H1 (cell line): ENCODE measurements at regions not wholly inside any gene's neighbourhood (a gene's known extent, or its start where the extent isn't known, plus 50 kb on each side); places are given as distances from the start of the nearest gene placed in this dataset.

Source experiments
- CTCF ChIA-PET: fragments of 300-600 bp; sonication (Branson Sonifier 250); formaldehyde crosslinking; loops from one replicate; lab custom pipeline; 2021; ENCODE audit not compliant: partially characterized antibody; lab: Charles Lee
- POLR2A ChIA-PET: fragments of 300-600 bp; sonication (Branson Sonifier 250); formaldehyde crosslinking; loops from one replicate; lab custom pipeline; 2021; ENCODE audit warnings: inconsistent platforms; ENCODE audit not compliant: partially characterized antibody; lab: Charles Lee
- DNase-seq, 2 experiments: peaks; one replicate each; pipeline versions ENCODE4 v3.0.0 to v3.0.0-alpha.2; 2010 to 2022; ENCODE audit warnings: low spot score in 2 of 2, low read depth in 1 of 2, mixed read lengths in 1 of 2
- FAIRE-seq: peaks from 2 replicates; lab custom pipeline; 2011; peaks lifted over from hg19 to GRCh38; lab: Jason Lieb, UNC
- H2AFZ ChIP-seq: 2 replicates; pipeline ENCODE4 v1.8.1; 2012; ENCODE audit warnings: low read length, inconsistent platforms
- H2AK5ac ChIP-seq: 2 replicates; pipeline ENCODE4 v1.6.1; 2013; ENCODE audit warnings: low read depth, low read length
- H2BK120ac ChIP-seq: replicated peaks from 2 replicates; pipeline ENCODE3; 2013; ENCODE audit warnings: low read depth, low read length, inconsistent platforms
- H2BK12ac ChIP-seq: 2 replicates; pipeline ENCODE4 v1.6.1; 2013; ENCODE audit warnings: low read depth, low read length
- H2BK15ac ChIP-seq: 2 replicates; pipeline ENCODE4 v1.6.1; 2013; ENCODE audit warnings: low read length
- H2BK20ac ChIP-seq: 2 replicates; pipeline ENCODE4 v1.6.1; 2013; ENCODE audit warnings: low read length
- H2BK5ac ChIP-seq: 2 replicates; pipeline ENCODE4 v1.6.1; 2013; ENCODE audit warnings: low read depth, low read length
- H3K14ac ChIP-seq: 2 replicates; pipeline ENCODE4 v1.6.1; 2013; ENCODE audit warnings: inconsistent platforms; ENCODE audit not compliant: insufficient read length
- H3K18ac ChIP-seq: 2 replicates; pipeline ENCODE4 v1.6.1; 2013; ENCODE audit warnings: low read length; ENCODE audit errors: extremely low read depth
- H3K23ac ChIP-seq: 2 replicates; pipeline ENCODE4 v1.6.1; 2013; ENCODE audit warnings: inconsistent platforms; ENCODE audit not compliant: insufficient read length
- H3K23me2 ChIP-seq: 2 replicates; pipeline ENCODE4 v1.6.1; 2013; ENCODE audit warnings: low read depth, low read length
- H3K27ac ChIP-seq: 2 replicates; pipeline ENCODE4 v1.6.1; 2011; ENCODE audit warnings: low read depth, low read length, inconsistent platforms
- H3K27me3 ChIP-seq, 4 experiments: replicated peaks in 1 of 4; 1 replicate in 1 of 4; 2 replicates in 3 of 4; pipeline versions ENCODE4 v1.6.1 to v1.8.1; 2011 to 2013; ENCODE audit warnings: low read length in 3 of 4, mild to moderate bottlenecking in 3 of 4, inconsistent platforms in 2 of 4, mixed read lengths in 2 of 4, moderate library complexity in 1 of 4; ENCODE audit not compliant: control insufficient read depth in 3 of 4, insufficient read depth in 3 of 4; ENCODE audit errors: extremely low read depth in 1 of 4
- H3K36me3 ChIP-seq, 4 experiments: 2 replicates each; pipeline versions ENCODE4 v1.6.1 to v1.8.1; 2011 to 2013; ENCODE audit warnings: mild to moderate bottlenecking in 4 of 4, low read length in 3 of 4, moderate library complexity in 2 of 4, control low read depth in 1 of 4, inconsistent platforms in 1 of 4; ENCODE audit not compliant: insufficient read depth in 4 of 4, control insufficient read depth in 2 of 4
- H3K4ac ChIP-seq: replicated peaks from 2 replicates; pipeline ENCODE3; 2013; ENCODE audit warnings: low read length, low read depth, mixed read lengths, inconsistent platforms; ENCODE audit not compliant: insufficient read length
- H3K4me1 ChIP-seq, 4 experiments: replicated peaks in 1 of 4; 1 replicate in 1 of 4; 2 replicates in 3 of 4; pipeline versions ENCODE4 v1.6.1 to v1.8.1; 2011 to 2013; ENCODE audit warnings: low read length in 3 of 4, inconsistent platforms in 2 of 4, mixed read lengths in 1 of 4; ENCODE audit not compliant: insufficient read depth in 4 of 4, control insufficient read depth in 3 of 4
- H3K4me2 ChIP-seq, 2 experiments: 2 replicates each; pipeline versions ENCODE4 v1.6.1 to v1.8.1; 2011 to 2013; ENCODE audit warnings: low read depth in 2 of 2, low read length in 2 of 2, control low read depth in 1 of 2, inconsistent platforms in 1 of 2, mild to moderate bottlenecking in 1 of 2; ENCODE audit not compliant: insufficient read depth in 1 of 2
- H3K4me3 ChIP-seq, 4 experiments: fragments of 200-600, 300-600 bp in 1 of 4; sonication (generic), shearing (Covaris generic), sonication (Bioruptor Twin) in 1 of 4; 2 replicates each; pipeline versions ENCODE4 v1.5.1 to v1.8.1; 2011 to 2016; ENCODE audit warnings: low read length in 4 of 4, low read depth in 3 of 4, control low read depth in 2 of 4, inconsistent platforms in 2 of 4, mild to moderate bottlenecking in 2 of 4, mixed read lengths in 1 of 4, moderate library complexity in 1 of 4; ENCODE audit not compliant: insufficient read depth in 2 of 4; ENCODE audit errors: extremely low read depth in 1 of 4
- H3K56ac ChIP-seq: replicated peaks from 2 replicates; pipeline ENCODE3; 2013; ENCODE audit warnings: low read depth, mild to moderate bottlenecking, mixed read lengths, low read length, inconsistent platforms; ENCODE audit not compliant: insufficient read length
- H3K79me1 ChIP-seq: 2 replicates; pipeline ENCODE4 v1.6.1; 2013; ENCODE audit warnings: low read depth, low read length, control low read depth
- H3K79me2 ChIP-seq, 2 experiments: 2 replicates each; pipeline versions ENCODE4 v1.6.1 to v1.8.1; 2012 to 2013; ENCODE audit warnings: low read length in 2 of 2, mild to moderate bottlenecking in 2 of 2, inconsistent platforms in 1 of 2; ENCODE audit not compliant: insufficient read depth in 2 of 2, control insufficient read depth in 1 of 2
- H3K9ac ChIP-seq, 4 experiments: replicated peaks in 1 of 4; 1 replicate in 1 of 4; 2 replicates in 3 of 4; pipeline versions ENCODE4 v1.6.1 to v1.8.1; 2011 to 2013; ENCODE audit warnings: low read depth in 3 of 4, low read length in 3 of 4, control low read depth in 2 of 4, mild to moderate bottlenecking in 2 of 4, moderate library complexity in 2 of 4, inconsistent platforms in 1 of 4; ENCODE audit errors: extremely low read depth in 1 of 4
- H3K9me3 ChIP-seq, 2 experiments: 2 replicates each; pipeline versions ENCODE4 v1.6.1 to v1.8.1; 2012 to 2013; ENCODE audit warnings: mild to moderate bottlenecking in 2 of 2, moderate library complexity in 2 of 2, control low read depth in 1 of 2, inconsistent platforms in 1 of 2, low read depth in 1 of 2, low read length in 1 of 2, mixed read lengths in 1 of 2; ENCODE audit not compliant: insufficient read depth in 2 of 2
- H4K20me1 ChIP-seq, 2 experiments: replicated peaks in 1 of 2; 2 replicates each; pipeline versions ENCODE3 to v1.8.1; 2011 to 2013; ENCODE audit warnings: inconsistent platforms in 2 of 2, low read length in 2 of 2, mild to moderate bottlenecking in 1 of 2; ENCODE audit not compliant: insufficient read depth in 2 of 2, control insufficient read depth in 1 of 2
- H4K5ac ChIP-seq: 2 replicates; pipeline ENCODE4 v1.6.1; 2013; ENCODE audit warnings: low read length, low read depth, mixed read lengths, inconsistent platforms; ENCODE audit not compliant: insufficient read length
- H4K8ac ChIP-seq: 2 replicates; pipeline ENCODE4 v1.8.0; 2013; ENCODE audit warnings: mild to moderate bottlenecking, moderate library complexity, low read length, inconsistent platforms; ENCODE audit not compliant: insufficient read depth; ENCODE audit errors: extremely low read depth
- H4K91ac ChIP-seq: replicated peaks from 2 replicates; pipeline ENCODE3; 2013; ENCODE audit warnings: low read length, mixed read lengths, inconsistent platforms; ENCODE audit not compliant: insufficient read length
- CREB1 ChIP-seq: IDR thresholded peaks from 2 replicates; pipeline ENCODE4 v1.6.1; 2012; ENCODE audit warnings: inconsistent platforms
- EZH2 ChIP-seq: fragments of 200-600 bp; sonication (generic); IDR thresholded peaks from 2 replicates; pipeline ENCODE4 v1.7.1; 2012; ENCODE audit warnings: low read depth, mild to moderate bottlenecking, moderate library complexity, low read length, inconsistent platforms; ENCODE audit not compliant: severe bottlenecking
- KDM1A ChIP-seq: fragments of 200-600, 300-600 bp; sonication (generic); IDR thresholded peaks from 2 replicates; pipeline ENCODE4 v1.7.1; 2016; ENCODE audit warnings: mild to moderate bottlenecking, low read length, borderline replicate concordance
- KDM5A ChIP-seq: fragments of 200-600 bp; IDR thresholded peaks from 2 replicates; pipeline ENCODE4 v1.7.1; 2012; ENCODE audit warnings: mild to moderate bottlenecking, low read length, inconsistent platforms, mixed read lengths
- TEAD4 ChIP-seq: IDR thresholded peaks from 2 replicates; pipeline ENCODE4 v1.6.1; 2012; ENCODE audit warnings: low read depth, low read length, inconsistent platforms, mixed read lengths
- WGBS, 2 experiments: shearing (Covaris generic) in 1 of 2; methylation state at CpG; one replicate each; pipeline versions ENCODE4 v1.1.6 to v1.1.7; 2013 to 2015; ENCODE audit warnings: low lambda C conversion rate in 2 of 2, mixed read lengths in 2 of 2, inconsistent platforms in 1 of 2, low coverage in 1 of 2, missing lambda C conversion rate in 1 of 2; ENCODE audit not compliant: insufficient replicate concordance in 2 of 2, insufficient coverage in 1 of 2, insufficient read length in 1 of 2; ENCODE audit errors: extremely low coverage in 1 of 2, missing lambda C conversion rate in 1 of 2; 5-methylcytosine and 5-hydroxymethylcytosine counted together

DNA sequence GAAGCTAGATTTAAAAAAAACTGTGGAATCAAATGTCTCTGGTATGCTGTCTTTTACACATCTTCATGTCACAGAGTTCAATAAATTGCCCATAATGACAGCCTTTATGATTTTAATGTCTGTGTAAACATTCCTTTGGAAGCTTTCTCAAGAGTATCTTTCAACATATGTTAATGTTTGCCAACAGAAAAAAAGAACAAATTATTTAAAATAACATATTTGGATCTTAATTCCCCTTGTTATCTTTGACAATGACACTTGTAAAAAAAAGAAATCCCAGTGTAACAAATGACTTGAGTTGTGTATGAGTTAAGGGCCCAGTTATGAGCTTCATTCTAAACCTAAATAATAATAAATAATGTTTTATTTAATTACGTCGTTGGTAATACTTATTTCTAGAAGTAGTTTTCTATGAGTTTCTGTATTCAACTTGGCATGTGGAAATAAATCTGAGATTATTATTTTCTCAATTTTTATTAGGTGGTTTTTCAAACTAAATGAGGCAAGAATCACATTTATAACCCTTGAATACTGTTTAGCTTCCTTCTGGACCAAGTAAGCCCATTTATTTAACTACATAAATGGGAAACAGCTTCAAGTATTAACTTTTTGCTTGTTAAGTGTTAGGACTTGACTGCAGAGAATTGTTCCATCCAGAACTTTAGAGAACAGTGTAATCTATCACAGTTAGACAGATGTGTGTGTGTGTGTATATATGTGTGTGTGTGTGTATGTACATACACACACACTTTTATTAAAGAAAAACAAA lies 182.1 kb downstream of the POSTN start:
- Histone ChIP-seq H3K4me1 (no peaks in the 10 kb centered on the region), H3K56ac (no peak overlapping the region), H3K9ac (no peak overlapping the region), H3K79me2 (no peaks in the 10 kb centered on the region), H3K27me3 (no peaks in the 10 kb centered on the region), H4K5ac (no peak overlapping the region), H2AK5ac (no peak overlapping the region), H3K4me2 (no peak overlapping the region), H3K23me2 (no peaks in the 10 kb centered on the region), H2AFZ (no peak overlapping the region), H3K14ac (no peak overlapping the region), H3K79me1 (no peaks in the 10 kb centered on the region), H3K4me3 (no peak overlapping the region), H2BK20ac (no peak overlapping the region), H2BK15ac (no peak overlapping the region), H4K91ac (no peak overlapping the region), H2BK120ac (no peak overlapping the region), H2BK5ac (no peak overlapping the region), H3K36me3 (no peaks in the 10 kb centered on the region), H2BK12ac (no peak overlapping the region), H4K8ac (no peak overlapping the region), H3K18ac (no peak overlapping the region), H3K27ac (no peak overlapping the region), H3K9me3 (no peaks in the 10 kb centered on the region), H3K4ac (no peak overlapping the region), H3K23ac (no peak overlapping the region), H4K20me1 (no peaks in the 10 kb centered on the region)
- WGBS, 2 experiments = 90% methylated on average over 2 of the region's 2 CpGs; no CpG with 5 or more reads in 1 of the 2 experiments
- FAIRE-seq (no peak), DNase-seq (no peak)
- ChIA-PET POLR2A (no interaction called here), CTCF (interaction anchor here (1.1 to 1.5 kb wide), 3 partner anchors 11 to 21 kb away, joined by 3 to 5 read pairs (median 4); no protein-coding TSS in a partner anchor)
- TF ChIP-seq TEAD4 (no peak), KDM1A (no peak), KDM5A (no peak), EZH2 (no peak), CREB1 (no peak)
